PC-3 (cell line): ENCODE measurements at regions not wholly inside any gene's neighbourhood (a gene's known extent, or its start where the extent isn't known, plus 50 kb on each side); places are given as distances from the start of the nearest gene placed in this dataset.

Source experiments
- CTCF ChIP-seq: fragments of 300-600 bp; sonication (generic); conservative IDR thresholded peaks from 2 replicates; pipeline ENCODE4 v1.5.1; 2017; ENCODE audit warnings: antibody characterized with exemption, low read depth, mild to moderate bottlenecking, low read length
- EZH2 ChIP-seq: fragments of 300-600 bp; sonication (generic); IDR thresholded peaks from one replicate; pipeline ENCODE4 v1.6.1; 2017; ENCODE audit warnings: antibody characterized with exemption, mild to moderate bottlenecking, low read length; ENCODE audit not compliant: unreplicated experiment
- EZH2phosphoT487 ChIP-seq: fragments of 300-600 bp; sonication (generic); IDR thresholded peaks from 2 replicates; pipeline ENCODE4 v1.6.1; 2018; ENCODE audit warnings: mild to moderate bottlenecking, antibody characterized with exemption, low read length, borderline replicate concordance

GRCh38 chr4:19925516-19925915, 326.2 kb upstream of the SLIT2 start:
- TF ChIP-seq CTCF (no peak), EZH2phosphoT487 (no peak), EZH2 (no peak)
